UCSD-AML1 (cell line): ENCODE measurements at regions not wholly inside any gene's neighbourhood (a gene's known extent, or its start where the extent isn't known, plus 50 kb on each side); places are given as distances from the start of the nearest gene placed in this dataset.
"Not testable (repeated sequence)": the region's sequence is repeated elsewhere in the genome, so short reads cannot be mapped to it uniquely, and the experiment has no call there.

Experiments used
- DNase-seq: peaks from one replicate; lab custom pipeline; 2025; ENCODE audit not compliant: unreplicated experiment; lab: John Stamatoyannopoulos, UW

- DNase-seq = not testable (repeated sequence)
These were observed 78.8 kb upstream of the UMPS start for GRCh38 chr3:124651416-124651815.

GRCh38 chr3:124652009-124652408, 78.2 kb upstream of the UMPS start:
- DNase-seq = no peak

GRCh38 chr3:124653071-124653796, 77.0 kb upstream of the UMPS start:
- DNase-seq = no peak

GRCh38 chr3:124653797-124654469, 76.3 kb upstream of the UMPS start:
- peak; percentile 79 for DNase-seq

- no peak for DNase-seq
These were observed 75.8 kb upstream of the UMPS start for GRCh38 chr3:124654470-124654845.

GRCh38 chr3:124656531-124656930, 73.7 kb upstream of the UMPS start:
- DNase-seq = no peak

GRCh38 chr3:124657138-124657537, 73.1 kb upstream of the UMPS start:
- no peak for DNase-seq

- DNase-seq = no peak
These were observed 72.0 kb upstream of the UMPS start for GRCh38 chr3:124658270-124658669.

- DNase-seq = no peak
These were observed 71.1 kb upstream of the UMPS start for GRCh38 chr3:124659175-124659574.

- no peak for DNase-seq
These were observed 69.7 kb upstream of the UMPS start for GRCh38 chr3:124660599-124660998.

- no peak for DNase-seq
These were observed 66.6 kb upstream of the UMPS start for GRCh38 chr3:124663690-124664089.

- no peak for DNase-seq
These were observed 65.4 kb upstream of the UMPS start for GRCh38 chr3:124664804-124665203.

GRCh38 chr3:124666067-124666466, 64.2 kb upstream of the UMPS start:
- no peak for DNase-seq

GRCh38 chr3:124669470-124669869, 60.8 kb upstream of the UMPS start:
- no peak for DNase-seq

GRCh38 chr3:124671106-124671505, 59.1 kb upstream of the UMPS start:
- DNase-seq = peak; percentile 49

GRCh38 chr3:124674336-124674735, 55.9 kb upstream of the UMPS start:
- DNase-seq = no peak

GRCh38 chr3:124676236-124676635, 54.0 kb upstream of the UMPS start:
- DNase-seq = no peak

GRCh38 chr3:124679048-124679638, 51.1 kb upstream of the UMPS start:
- DNase-seq = no peak
